Hepatocyte (in vitro differentiated cells): ENCODE measurements at regions not wholly inside any gene's neighbourhood (a gene's known extent, or its start where the extent isn't known, plus 50 kb on each side); places are given as distances from the start of the nearest gene placed in this dataset.

ENCODE experiments used
- DNase-seq: peaks from one replicate; pipeline ENCODE4 v3.0.0-alpha.2; 2016; ENCODE audit warnings: low spot score
- H2AFZ ChIP-seq: fragments of 200-600 bp; sonication (generic); 2 replicates; pipeline ENCODE4 v1.6.0; 2016; ENCODE audit warnings: antibody characterized with exemption, mild to moderate bottlenecking
- H3K27ac ChIP-seq: fragments of 200-600 bp; sonication (generic); 2 replicates; pipeline ENCODE4 v1.5.1; 2016; ENCODE audit warnings: mild to moderate bottlenecking
- H3K27me3 ChIP-seq: fragments of 200-600 bp; sonication (generic); 2 replicates; pipeline ENCODE4 v1.6.1; 2016
- H3K36me3 ChIP-seq: fragments of 200-600 bp; sonication (generic); replicated peaks from 2 replicates; pipeline ENCODE4 v1.5.1; 2016; ENCODE audit warnings: low read depth; ENCODE audit not compliant: insufficient read depth
- H3K4me1 ChIP-seq: fragments of 200-600 bp; sonication (generic); 2 replicates; pipeline ENCODE4 v1.5.1; 2016; ENCODE audit warnings: mild to moderate bottlenecking, moderate library complexity; ENCODE audit not compliant: insufficient read depth
- H3K4me2 ChIP-seq: fragments of 200-600 bp; sonication (generic); 2 replicates; pipeline ENCODE4 v1.6.0; 2016
- H3K4me3 ChIP-seq: fragments of 200-600 bp; sonication (generic); 2 replicates; pipeline ENCODE4 v1.5.1; 2016; ENCODE audit warnings: mild to moderate bottlenecking
- H3K79me2 ChIP-seq: fragments of 200-600 bp; sonication (generic); 2 replicates; pipeline ENCODE4 v1.6.0; 2017; ENCODE audit warnings: mild to moderate bottlenecking
- H3K9me2 ChIP-seq: fragments of 200-600 bp; sonication (generic); replicated peaks from 2 replicates; pipeline ENCODE4 v1.6.0; 2017; ENCODE audit warnings: mild to moderate bottlenecking; ENCODE audit not compliant: insufficient read depth
- H3K9me3 ChIP-seq: fragments of 200-600 bp; sonication (generic); 2 replicates; pipeline ENCODE4 v1.5.1; 2016; ENCODE audit warnings: low read depth, mild to moderate bottlenecking
- H4K20me1 ChIP-seq: fragments of 200-600 bp; sonication (generic); 2 replicates; pipeline ENCODE4 v1.6.0; 2016; ENCODE audit warnings: mild to moderate bottlenecking; ENCODE audit not compliant: insufficient read depth, poor library complexity, severe bottlenecking
- EZH2 ChIP-seq: fragments of 200-600 bp; sonication (generic); IDR thresholded peaks from 2 replicates; pipeline ENCODE4 v1.6.1; 2016; ENCODE audit warnings: antibody characterized with exemption, mild to moderate bottlenecking, borderline replicate concordance
- EZH2phosphoT487 ChIP-seq: fragments of 200-600 bp; sonication (generic); IDR thresholded peaks from one replicate; pipeline ENCODE4 v1.6.1; 2018; ENCODE audit warnings: antibody characterized with exemption, mild to moderate bottlenecking, low read depth, moderate library complexity; ENCODE audit not compliant: unreplicated experiment, severe bottlenecking
- WGBS: methylation state at CpG from one replicate; pipeline ENCODE4 v1.1.6; 2016; ENCODE audit warnings: low lambda C conversion rate; ENCODE audit errors: missing lambda C conversion rate; 5-methylcytosine and 5-hydroxymethylcytosine counted together
- TF ChIP-seq, protein P1 (sequence below): fragments of 200-600 bp; sonication (generic); IDR thresholded peaks from 2 replicates; pipeline ENCODE4 v1.5.1; 2016; ENCODE audit warnings: antibody characterized with exemption, mild to moderate bottlenecking; ENCODE audit not compliant: poor library complexity

DNA sequence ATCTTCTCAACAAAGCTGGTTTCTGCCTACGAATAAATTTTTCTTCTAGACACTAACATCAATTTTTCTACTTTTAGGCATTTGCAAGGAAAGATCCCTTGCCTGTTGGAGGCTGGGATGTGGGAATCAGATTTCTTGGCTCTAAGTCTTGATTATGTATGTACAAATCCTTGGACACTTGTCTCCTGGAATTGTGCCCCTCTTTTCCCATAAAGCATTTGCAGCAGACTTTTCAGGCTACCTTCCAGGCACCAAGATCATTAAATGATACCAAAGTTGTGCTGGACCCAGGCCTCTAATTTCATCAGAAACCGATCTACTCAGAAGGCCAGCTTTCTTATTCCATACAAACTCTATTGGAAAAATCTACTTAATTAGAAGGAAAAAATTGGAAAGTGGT lies 339.5 kb upstream of the DIPK2B start:
- DNase-seq, result no peak
- H3K27ac ChIP-seq, result no peak overlapping the region
- H4K20me1 ChIP-seq, result no peaks in the 10 kb centered on the region

DNA sequence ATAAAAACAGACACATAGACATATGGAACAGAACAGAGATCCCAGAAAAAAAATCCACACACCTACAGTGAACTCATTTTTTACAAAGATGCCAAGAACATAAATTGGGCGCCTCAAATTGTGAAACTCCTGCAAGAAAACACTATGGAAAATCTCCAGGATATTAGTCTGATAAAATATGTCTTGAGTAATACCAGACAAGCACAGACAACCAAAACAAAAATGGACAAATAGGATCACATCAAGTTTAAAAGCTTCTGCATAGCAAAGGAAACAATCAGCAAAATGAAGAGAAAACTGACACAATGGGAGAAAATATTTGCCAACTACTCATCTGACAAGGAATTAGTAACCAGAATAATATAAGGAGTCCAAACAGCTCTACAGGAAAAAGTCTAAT lies 337.3 kb upstream of the DIPK2B start:
- H3K27me3 ChIP-seq, result no peaks in the 10 kb centered on the region
- H3K36me3 ChIP-seq, result no peaks in the 10 kb centered on the region
- no peak overlapping the region for H3K27ac ChIP-seq
- H3K9me3 ChIP-seq, result no peaks in the 10 kb centered on the region
- DNase-seq, result no peak
- WGBS, result 34% methylated on average over 1 of the region's 1 CpG
- no peak overlapping the region for H3K4me3 ChIP-seq
- no peak overlapping the region for H2AFZ ChIP-seq
- no peaks in the 10 kb centered on the region for H3K9me2 ChIP-seq
- no peaks in the 10 kb centered on the region for H4K20me1 ChIP-seq
- no peaks in the 10 kb centered on the region for H3K79me2 ChIP-seq
- no peaks in the 10 kb centered on the region for H3K4me1 ChIP-seq
- TF ChIP-seq EZH2, result no peak
- TF ChIP-seq, protein P1, sequence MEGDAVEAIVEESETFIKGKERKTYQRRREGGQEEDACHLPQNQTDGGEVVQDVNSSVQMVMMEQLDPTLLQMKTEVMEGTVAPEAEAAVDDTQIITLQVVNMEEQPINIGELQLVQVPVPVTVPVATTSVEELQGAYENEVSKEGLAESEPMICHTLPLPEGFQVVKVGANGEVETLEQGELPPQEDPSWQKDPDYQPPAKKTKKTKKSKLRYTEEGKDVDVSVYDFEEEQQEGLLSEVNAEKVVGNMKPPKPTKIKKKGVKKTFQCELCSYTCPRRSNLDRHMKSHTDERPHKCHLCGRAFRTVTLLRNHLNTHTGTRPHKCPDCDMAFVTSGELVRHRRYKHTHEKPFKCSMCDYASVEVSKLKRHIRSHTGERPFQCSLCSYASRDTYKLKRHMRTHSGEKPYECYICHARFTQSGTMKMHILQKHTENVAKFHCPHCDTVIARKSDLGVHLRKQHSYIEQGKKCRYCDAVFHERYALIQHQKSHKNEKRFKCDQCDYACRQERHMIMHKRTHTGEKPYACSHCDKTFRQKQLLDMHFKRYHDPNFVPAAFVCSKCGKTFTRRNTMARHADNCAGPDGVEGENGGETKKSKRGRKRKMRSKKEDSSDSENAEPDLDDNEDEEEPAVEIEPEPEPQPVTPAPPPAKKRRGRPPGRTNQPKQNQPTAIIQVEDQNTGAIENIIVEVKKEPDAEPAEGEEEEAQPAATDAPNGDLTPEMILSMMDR, result no peak
- no peak overlapping the region for H3K4me2 ChIP-seq

More for the DNA sequence above, 339.5 kb upstream of the DIPK2B start:
- Histone ChIP-seq H3K27me3 (no peaks in the 10 kb centered on the region), H3K79me2 (no peaks in the 10 kb centered on the region), H3K4me2 (no peak overlapping the region), H3K9me2 (no peaks in the 10 kb centered on the region), H3K4me1 (no peaks in the 10 kb centered on the region), H2AFZ (no peak overlapping the region), H3K4me3 (no peak overlapping the region), H3K9me3 (no peaks in the 10 kb centered on the region), H3K36me3 (no peaks in the 10 kb centered on the region)
- 60% methylated on average over 2 of the region's 2 CpGs for WGBS
- TF ChIP-seq EZH2, result no peak
- TF ChIP-seq, protein P1, result no peak
- no peak for TF ChIP-seq EZH2phosphoT487

DNA sequence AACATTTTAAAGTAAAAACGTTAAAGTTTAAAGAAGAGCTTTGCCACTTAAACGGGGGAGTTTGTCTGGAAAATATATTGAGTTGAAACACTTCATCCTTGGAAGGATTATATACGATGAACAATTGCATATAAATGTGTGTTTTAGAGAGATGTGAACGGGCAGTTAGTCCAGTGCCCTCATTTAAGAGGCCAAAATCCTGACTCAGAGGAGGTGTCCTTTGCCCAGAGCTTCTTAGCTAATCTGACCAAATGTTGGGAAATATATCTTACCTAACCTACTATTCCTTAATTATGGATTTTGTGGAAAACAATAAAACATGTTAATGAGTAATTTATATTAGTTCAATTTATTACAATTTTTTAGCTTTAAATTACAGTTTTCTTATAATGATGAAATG lies 327.2 kb upstream of the DIPK2B start:
- no peak for DNase-seq
- H3K4me3 ChIP-seq, result no peak overlapping the region
- H4K20me1 ChIP-seq, result no peaks in the 10 kb centered on the region
- H3K27ac ChIP-seq, result no peak overlapping the region
- no peaks in the 10 kb centered on the region for H3K36me3 ChIP-seq
- 57% methylated on average over 4 of the region's 4 CpGs for whole genome bisulfite sequencing
- no peaks in the 10 kb centered on the region for H3K4me1 ChIP-seq
- no peak overlapping the region for H3K4me2 ChIP-seq
- no peaks in the 10 kb centered on the region for H3K27me3 ChIP-seq
- no peak overlapping the region for H2AFZ ChIP-seq
- H3K9me3 ChIP-seq, result no peaks in the 10 kb centered on the region
- H3K79me2 ChIP-seq, result no peaks in the 10 kb centered on the region
- H3K9me2 ChIP-seq, result no peaks in the 10 kb centered on the region
- TF ChIP-seq EZH2phosphoT487 (no peak), EZH2 (no peak)
- TF ChIP-seq, protein P1, result no peak

DNA sequence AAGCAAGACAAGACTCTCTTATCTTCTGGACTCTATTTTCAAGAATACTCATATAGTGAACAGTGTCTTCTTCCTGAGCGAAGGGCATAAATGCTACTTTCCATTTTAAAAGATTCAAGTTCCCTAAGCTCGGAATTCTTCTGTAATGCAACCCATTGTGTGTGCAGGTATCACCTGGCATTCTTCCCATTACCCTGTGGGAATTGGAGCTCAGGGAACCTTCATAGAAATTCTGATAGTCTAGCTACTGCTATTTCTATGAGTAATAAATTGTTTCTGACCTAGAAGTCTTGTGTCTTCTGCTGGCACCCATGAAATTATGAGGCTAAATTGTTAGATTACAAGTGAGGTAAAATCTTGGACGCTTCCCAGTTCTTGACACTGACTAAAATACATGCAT lies 324.1 kb upstream of the DIPK2B start:
- Histone ChIP-seq H4K20me1 (no peaks in the 10 kb centered on the region), H3K27ac (no peak overlapping the region), H3K27me3 (no peaks in the 10 kb centered on the region), H3K36me3 (no peaks in the 10 kb centered on the region), H3K79me2 (no peaks in the 10 kb centered on the region), H2AFZ (no peak overlapping the region), H3K9me3 (no peaks in the 10 kb centered on the region), H3K4me3 (no peak overlapping the region), H3K9me2 (no peaks in the 10 kb centered on the region), H3K4me1 (no peaks in the 10 kb centered on the region), H3K4me2 (no peak overlapping the region)
- DNase-seq, result no peak
- WGBS, result 63% methylated on average over 3 of the region's 3 CpGs
- TF ChIP-seq EZH2phosphoT487 (no peak), EZH2 (no peak)
